GM12865 (cell line): ENCODE measurements at regions not wholly inside any gene's neighbourhood (a gene's known extent, or its start where the extent isn't known, plus 50 kb on each side); places are given as distances from the start of the nearest gene placed in this dataset.

Experiments used
- DNase-seq: peaks from one replicate; pipeline ENCODE4 v3.0.0; 2010; ENCODE audit warnings: low read depth
- H3K4me3 ChIP-seq: 2 replicates; pipeline ENCODE4 v1.5.1; 2011; ENCODE audit warnings: mild to moderate bottlenecking, low read depth, low read length, control low read depth
- CTCF ChIP-seq: IDR thresholded peaks from 2 replicates; pipeline ENCODE4 v1.5.1; 2011; ENCODE audit warnings: low read length, control low read depth, low read depth, inconsistent platforms; ENCODE audit not compliant: insufficient read depth; ENCODE audit errors: missing control alignments

- no peak for TF ChIP-seq CTCF
These were observed 72.2 kb downstream of the VCPKMT start for GRCh38 chr14:50044042-50044651.

DNA sequence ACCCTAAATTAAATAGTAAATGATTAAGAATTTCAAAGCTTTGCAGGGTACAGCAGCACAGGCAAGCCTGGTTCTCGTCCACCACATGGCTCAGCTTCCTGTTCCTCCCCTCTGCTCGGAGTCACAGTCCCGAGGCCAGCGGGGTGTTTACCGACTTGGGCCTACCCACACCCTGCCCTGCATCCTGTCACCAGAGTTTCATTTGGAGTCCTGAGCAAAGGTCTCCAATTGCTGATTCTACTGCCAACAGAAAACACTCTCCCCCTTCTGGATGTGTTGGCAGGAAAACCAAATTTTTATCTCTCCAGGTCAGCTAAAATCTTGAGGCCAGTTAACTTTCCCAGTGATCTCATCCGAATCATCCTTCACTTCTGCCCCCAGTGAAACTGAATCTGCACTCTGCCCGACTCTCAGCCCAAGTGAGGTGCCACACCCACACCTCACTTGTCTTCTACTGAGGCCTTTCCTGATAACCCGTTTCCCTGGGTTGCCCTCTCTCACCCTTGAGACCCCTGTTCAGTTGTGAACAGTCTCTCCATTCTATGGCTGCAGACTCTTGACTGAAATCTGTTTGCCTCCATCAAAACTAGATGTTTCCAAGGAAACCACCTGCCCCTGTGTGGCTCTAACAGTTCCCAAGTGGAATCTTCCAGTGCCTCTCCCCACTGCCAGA lies 71.2 kb downstream of the VCPKMT start:
- peak overlapping the region; percentile 33 for H3K4me3 ChIP-seq
- peak; percentile 93 for DNase-seq
- no peak for TF ChIP-seq CTCF

More at GRCh38 chr14:50044042-50044651, 72.2 kb downstream of the VCPKMT start:
- DNase-seq, result peak; percentile 66
- H3K4me3 ChIP-seq, result peak overlapping the region; percentile 33

- no peak for TF ChIP-seq CTCF
- no peak for DNase-seq
- no peak overlapping the region for H3K4me3 ChIP-seq
These were observed 70.5 kb downstream of the VCPKMT start for GRCh38 chr14:50045837-50046236.

- no peak for TF ChIP-seq CTCF
- peak; percentile 93 for DNase-seq
- peak overlapping the region; percentile 36 for H3K4me3 ChIP-seq
These were observed 69.1 kb downstream of the VCPKMT start for GRCh38 chr14:50047274-50047676.

GRCh38 chr14:50049093-50049492 lies 67.3 kb downstream of the VCPKMT start:
- no peak overlapping the region for H3K4me3 ChIP-seq
- DNase-seq, result no peak
- TF ChIP-seq CTCF, result no peak

DNA sequence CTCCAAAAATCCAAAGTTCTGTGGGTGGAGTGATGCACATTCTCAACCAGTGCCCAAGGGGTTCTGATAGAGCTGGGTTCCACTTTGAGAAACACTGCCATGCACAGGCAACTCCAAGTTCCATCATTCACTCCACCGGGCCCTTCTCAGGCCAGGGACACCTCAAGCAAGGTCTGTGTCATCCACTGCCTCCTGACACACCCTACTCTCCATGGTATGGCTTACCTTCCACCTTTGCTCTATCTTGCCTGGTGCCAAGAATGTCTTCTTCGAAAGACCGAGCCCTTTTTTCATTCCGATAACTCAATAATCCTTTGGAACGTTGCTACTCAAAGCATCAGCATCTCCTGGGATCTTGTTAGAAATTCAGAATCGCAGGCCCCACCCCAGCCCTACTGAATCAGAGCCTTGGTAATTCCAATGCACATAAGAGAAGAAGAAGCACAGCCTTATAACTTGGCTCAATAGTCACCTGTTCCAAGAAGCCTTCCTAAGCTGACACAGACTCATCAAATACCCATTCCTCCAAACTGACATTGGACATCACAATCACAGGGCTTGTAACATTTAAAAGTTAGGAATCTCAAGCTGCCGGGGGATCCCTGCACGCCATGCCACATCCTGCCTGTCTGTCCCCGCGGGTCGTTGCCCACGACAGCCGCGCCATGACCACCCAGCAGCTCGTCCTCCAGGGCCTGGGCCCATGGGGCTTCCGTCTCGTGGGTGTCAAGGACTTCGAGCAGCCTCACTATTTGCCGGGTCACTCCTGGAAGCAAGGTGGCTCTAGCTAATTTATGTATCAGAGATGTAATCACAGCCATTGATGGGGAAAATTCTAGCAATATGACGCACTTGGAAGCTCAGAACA lies 66.4 kb downstream of the VCPKMT start:
- no peak for DNase-seq

More for the DNA sequence above, 66.4 kb downstream of the VCPKMT start:
- no peak for TF ChIP-seq CTCF
- H3K4me3 ChIP-seq, result no peak overlapping the region
